ENCODE measurements at regions not wholly inside any gene's neighbourhood (a gene's known extent, or its start where the extent isn't known, plus 50 kb on each side); places are given as distances from the start of the nearest gene placed in this dataset.

- in situ Hi-C loops (cut with MboI; ENCODE audit: low sequenced_read_pairs), result no loop called here
- Histone ChIP-seq H3K4me1 (no peaks in the 10 kb centered on the region), H3K9me3 (no peaks in the 10 kb centered on the region), H3K4me3 (no peak overlapping the region), H3K27me3 (ENCODE audit: low read depth) (peaks cover 14% of the 10 kb centered on the region), H3K36me3 (replicated peaks) (no peaks in the 10 kb centered on the region)
- DNase-seq (ENCODE audit: low spot score in 2 of 2), result no peak
These were observed 415.4 kb downstream of the MN1 start for GRCh38 chr22:27386186-27386585.

- Histone ChIP-seq H3K27me3 (ENCODE audit: low read depth) (peaks cover 18% of the 10 kb centered on the region), H3K4me3 (no peak overlapping the region), H3K36me3 (replicated peaks) (no peaks in the 10 kb centered on the region), H3K4me1 (no peaks in the 10 kb centered on the region), H3K9me3 (no peaks in the 10 kb centered on the region)
- in situ Hi-C loops (cut with MboI; ENCODE audit: low sequenced_read_pairs), result no loop called here
- no peak for DNase-seq (ENCODE audit: low spot score in 2 of 2)
These were observed 414.0 kb downstream of the MN1 start for GRCh38 chr22:27387561-27387960.

- no peak for DNase-seq (ENCODE audit: low spot score in 2 of 2)
- in situ Hi-C loops (cut with MboI; ENCODE audit: low sequenced_read_pairs), result no loop called here
- Histone ChIP-seq H3K9me3 (no peaks in the 10 kb centered on the region), H3K4me3 (no peak overlapping the region), H3K4me1 (no peaks in the 10 kb centered on the region), H3K36me3 (replicated peaks) (no peaks in the 10 kb centered on the region), H3K27me3 (ENCODE audit: low read depth) (peaks cover 18% of the 10 kb centered on the region)
These were observed 413.4 kb downstream of the MN1 start for GRCh38 chr22:27388090-27388600.

- DNase-seq (ENCODE audit: low spot score in 2 of 2), result no peak
- Histone ChIP-seq H3K4me1 (no peaks in the 10 kb centered on the region), H3K9me3 (no peaks in the 10 kb centered on the region), H3K4me3 (no peak overlapping the region), H3K27me3 (ENCODE audit: low read depth) (peaks cover 18% of the 10 kb centered on the region), H3K36me3 (replicated peaks) (no peaks in the 10 kb centered on the region)
- in situ Hi-C loops (cut with MboI; ENCODE audit: low sequenced_read_pairs), result no loop called here
These were observed 411.9 kb downstream of the MN1 start for GRCh38 chr22:27389727-27390075.

- Histone ChIP-seq H3K27me3 (ENCODE audit: low read depth) (peaks cover 16% of the 10 kb centered on the region), H3K36me3 (replicated peaks) (no peaks in the 10 kb centered on the region), H3K4me1 (no peaks in the 10 kb centered on the region), H3K9me3 (no peaks in the 10 kb centered on the region), H3K4me3 (no peak overlapping the region)
- DNase-seq (ENCODE audit: low spot score in 2 of 2), result no peak
- in situ Hi-C loops (cut with MboI; ENCODE audit: low sequenced_read_pairs), result no loop called here
These were observed 410.3 kb downstream of the MN1 start for GRCh38 chr22:27391092-27391770.

GRCh38 chr22:27393371-27393770 is 408.2 kb downstream of the MN1 start:
- no peaks in the 10 kb centered on the region for H3K4me1 ChIP-seq
- in situ Hi-C loops (cut with MboI; ENCODE audit: low sequenced_read_pairs), result no loop called here
- no peak overlapping the region for H3K4me3 ChIP-seq
- no peaks in the 10 kb centered on the region for H3K36me3 ChIP-seq (replicated peaks)
- no peak for DNase-seq (ENCODE audit: low spot score in 2 of 2)
- H3K9me3 ChIP-seq, result no peaks in the 10 kb centered on the region
- peaks cover 17% of the 10 kb centered on the region for H3K27me3 ChIP-seq (ENCODE audit: low read depth)

- no peak for DNase-seq (ENCODE audit: low spot score in 2 of 2)
- no peaks in the 10 kb centered on the region for H3K36me3 ChIP-seq (replicated peaks)
- peaks cover 24% of the 10 kb centered on the region for H3K27me3 ChIP-seq (ENCODE audit: low read depth)
- no peak overlapping the region for H3K4me3 ChIP-seq
- in situ Hi-C loops (cut with MboI; ENCODE audit: low sequenced_read_pairs), result no loop called here
- no peaks in the 10 kb centered on the region for H3K4me1 ChIP-seq
- H3K9me3 ChIP-seq, result no peaks in the 10 kb centered on the region
These were observed 406.7 kb downstream of the MN1 start for GRCh38 chr22:27394806-27395404.

- in situ Hi-C loops (cut with MboI; ENCODE audit: low sequenced_read_pairs), result no loop called here
These were observed 404.3 kb downstream of the MN1 start for GRCh38 chr22:27397036-27397953.

GRCh38 chr22:27397954-27398342 is 403.6 kb downstream of the MN1 start:
- Histone ChIP-seq H3K4me3 (no peak overlapping the region), H3K27me3 (ENCODE audit: low read depth) (peaks cover 28% of the 10 kb centered on the region), H3K4me1 (no peaks in the 10 kb centered on the region), H3K9me3 (no peaks in the 10 kb centered on the region), H3K36me3 (replicated peaks) (no peaks in the 10 kb centered on the region)
- in situ Hi-C loops (cut with MboI; ENCODE audit: low sequenced_read_pairs), result no loop called here
- DNase-seq (ENCODE audit: low spot score in 2 of 2), result no peak

More at GRCh38 chr22:27397036-27397953, 404.3 kb downstream of the MN1 start:
- H3K27me3 ChIP-seq (ENCODE audit: low read depth), result peaks cover 28% of the 10 kb centered on the region
- no peaks in the 10 kb centered on the region for H3K9me3 ChIP-seq
- no peak for DNase-seq (ENCODE audit: low spot score in 2 of 2)
- H3K36me3 ChIP-seq (replicated peaks), result no peaks in the 10 kb centered on the region
- H3K4me1 ChIP-seq, result no peaks in the 10 kb centered on the region
- no peak overlapping the region for H3K4me3 ChIP-seq

- no peak for DNase-seq (ENCODE audit: low spot score in 2 of 2)
- in situ Hi-C loops (cut with MboI; ENCODE audit: low sequenced_read_pairs), result no loop called here
These were observed 402.4 kb downstream of the MN1 start for GRCh38 chr22:27399161-27399560.

GRCh38 chr22:27400811-27401210 is 400.7 kb downstream of the MN1 start:
- H3K4me3 ChIP-seq, result no peak overlapping the region
- in situ Hi-C loops (cut with MboI; ENCODE audit: low sequenced_read_pairs), result no loop called here
- H3K27me3 ChIP-seq (ENCODE audit: low read depth), result peaks cover 28% of the 10 kb centered on the region
- DNase-seq (ENCODE audit: low spot score in 2 of 2), result no peak
- no peaks in the 10 kb centered on the region for H3K36me3 ChIP-seq (replicated peaks)
- no peaks in the 10 kb centered on the region for H3K4me1 ChIP-seq
- no peaks in the 10 kb centered on the region for H3K9me3 ChIP-seq

More at GRCh38 chr22:27399161-27399560, 402.4 kb downstream of the MN1 start:
- H3K27me3 ChIP-seq (ENCODE audit: low read depth), result peaks cover 28% of the 10 kb centered on the region
- no peaks in the 10 kb centered on the region for H3K9me3 ChIP-seq
- H3K4me1 ChIP-seq, result no peaks in the 10 kb centered on the region
- H3K4me3 ChIP-seq, result no peak overlapping the region
- H3K36me3 ChIP-seq (replicated peaks), result no peaks in the 10 kb centered on the region

GRCh38 chr22:27401321-27401720 is 400.2 kb downstream of the MN1 start:
- no peaks in the 10 kb centered on the region for H3K9me3 ChIP-seq
- in situ Hi-C loops (cut with MboI; ENCODE audit: low sequenced_read_pairs), result no loop called here
- H3K36me3 ChIP-seq (replicated peaks), result no peaks in the 10 kb centered on the region
- no peaks in the 10 kb centered on the region for H3K4me1 ChIP-seq
- H3K4me3 ChIP-seq, result no peak overlapping the region
- DNase-seq (ENCODE audit: low spot score in 2 of 2), result no peak
- peaks cover 28% of the 10 kb centered on the region for H3K27me3 ChIP-seq (ENCODE audit: low read depth)

GRCh38 chr22:27404441-27404840 is 397.1 kb downstream of the MN1 start:
- Histone ChIP-seq H3K36me3 (replicated peaks) (no peaks in the 10 kb centered on the region), H3K27me3 (ENCODE audit: low read depth) (peaks cover 16% of the 10 kb centered on the region), H3K9me3 (no peaks in the 10 kb centered on the region), H3K4me3 (no peak overlapping the region), H3K4me1 (no peaks in the 10 kb centered on the region)
- in situ Hi-C loops (cut with MboI; ENCODE audit: low sequenced_read_pairs), result no loop called here
- DNase-seq (ENCODE audit: low spot score in 2 of 2), result no peak
